ENCODE measurements at regions not wholly inside any gene's neighbourhood (a gene's known extent, or its start where the extent isn't known, plus 50 kb on each side); places are given as distances from the start of the nearest gene placed in this dataset.

DNA sequence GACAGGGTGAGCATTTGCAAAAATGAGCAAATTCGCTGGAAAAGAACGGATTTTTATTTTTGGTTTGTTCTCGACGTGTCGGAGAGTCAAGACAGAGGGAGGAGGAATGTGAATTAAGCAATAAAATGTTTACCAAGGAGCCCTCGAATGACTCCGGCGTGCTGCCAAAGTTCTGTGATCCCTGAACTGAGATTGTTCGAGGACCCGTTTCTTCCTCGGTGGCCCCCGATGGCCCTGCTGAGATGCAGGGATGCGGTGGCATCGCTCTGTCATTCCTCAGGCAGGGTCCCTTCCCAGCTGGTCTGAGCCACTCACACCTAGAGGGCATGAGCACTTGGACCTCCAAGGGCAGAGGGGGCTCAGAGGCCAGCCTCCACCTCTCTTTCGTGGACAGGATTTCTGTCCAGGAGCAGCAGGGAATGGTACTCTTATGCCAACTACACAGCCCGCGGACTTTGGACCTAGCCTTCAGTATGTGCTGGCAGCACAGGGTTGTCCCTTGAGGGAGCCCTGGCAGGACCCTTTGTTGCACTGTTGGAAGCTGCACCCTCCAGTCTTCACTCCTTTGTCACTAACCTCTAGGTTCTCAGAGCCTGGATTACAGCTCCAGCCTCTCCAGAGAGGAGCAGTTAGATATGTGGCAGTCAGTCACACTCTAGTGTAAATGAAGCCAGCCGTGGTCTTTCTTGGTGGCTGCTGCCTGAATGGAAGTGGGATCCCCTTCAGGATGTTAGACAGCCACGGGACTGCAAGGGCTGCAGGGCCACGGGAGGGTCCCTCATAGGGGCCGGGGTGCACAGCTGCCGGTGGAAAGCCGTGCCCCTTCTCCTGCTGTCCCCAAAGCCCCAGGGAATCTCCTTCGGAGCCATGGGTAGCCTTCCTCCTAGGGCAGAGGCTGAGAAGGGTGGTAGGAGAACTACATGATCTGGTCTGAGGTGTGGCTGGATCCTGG, 109.4 kb upstream of the ANO1 start:
- H3K4me3 ChIP-seq (ENCODE audit: low read depth, low read length), result no peak overlapping the region

DNA sequence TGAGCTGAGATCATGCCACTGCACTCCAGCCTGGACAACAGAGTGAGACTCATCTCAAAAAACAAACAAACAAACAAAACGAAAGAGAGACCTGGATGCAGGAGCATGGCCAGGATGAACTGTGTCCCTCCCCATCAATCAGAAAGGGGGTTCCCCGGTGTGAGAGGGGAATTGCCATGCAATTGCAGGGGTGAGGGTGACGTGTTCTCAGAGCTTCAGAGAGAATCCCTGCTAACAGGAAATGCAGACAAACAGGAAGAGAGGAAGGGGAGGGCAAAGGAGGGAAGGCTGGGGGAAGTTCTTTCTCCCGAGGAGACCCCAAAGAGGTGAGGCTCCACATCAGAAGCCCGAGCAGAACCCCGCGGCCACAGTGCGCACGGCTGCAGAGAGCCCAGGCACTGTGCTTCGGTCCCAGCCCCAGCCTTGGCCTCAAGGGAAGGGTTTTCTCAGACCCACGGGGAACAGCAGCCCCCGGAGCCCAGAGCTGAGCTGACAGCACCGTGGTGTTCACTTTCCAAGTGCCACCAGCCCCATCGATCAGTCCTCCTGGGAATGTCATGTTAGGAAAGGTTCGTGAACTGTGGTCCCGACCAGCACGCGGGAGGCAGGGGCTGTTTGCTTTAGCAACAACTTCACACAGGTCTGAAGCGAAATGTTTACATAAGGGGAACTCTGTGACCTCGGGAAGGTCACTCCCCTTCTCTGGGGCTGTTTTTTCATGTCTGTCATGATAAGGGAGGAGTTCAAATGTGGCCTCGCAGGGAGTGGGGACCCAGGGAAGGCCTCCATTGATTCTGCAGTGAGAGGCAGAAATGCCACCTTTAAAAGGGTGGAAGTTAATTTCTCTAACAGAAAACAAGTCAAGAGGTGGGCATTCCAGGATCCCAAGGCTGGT, 108.0 kb upstream of the ANO1 start:
- H3K4me3 ChIP-seq (ENCODE audit: low read depth, low read length), result no peak overlapping the region

DNA sequence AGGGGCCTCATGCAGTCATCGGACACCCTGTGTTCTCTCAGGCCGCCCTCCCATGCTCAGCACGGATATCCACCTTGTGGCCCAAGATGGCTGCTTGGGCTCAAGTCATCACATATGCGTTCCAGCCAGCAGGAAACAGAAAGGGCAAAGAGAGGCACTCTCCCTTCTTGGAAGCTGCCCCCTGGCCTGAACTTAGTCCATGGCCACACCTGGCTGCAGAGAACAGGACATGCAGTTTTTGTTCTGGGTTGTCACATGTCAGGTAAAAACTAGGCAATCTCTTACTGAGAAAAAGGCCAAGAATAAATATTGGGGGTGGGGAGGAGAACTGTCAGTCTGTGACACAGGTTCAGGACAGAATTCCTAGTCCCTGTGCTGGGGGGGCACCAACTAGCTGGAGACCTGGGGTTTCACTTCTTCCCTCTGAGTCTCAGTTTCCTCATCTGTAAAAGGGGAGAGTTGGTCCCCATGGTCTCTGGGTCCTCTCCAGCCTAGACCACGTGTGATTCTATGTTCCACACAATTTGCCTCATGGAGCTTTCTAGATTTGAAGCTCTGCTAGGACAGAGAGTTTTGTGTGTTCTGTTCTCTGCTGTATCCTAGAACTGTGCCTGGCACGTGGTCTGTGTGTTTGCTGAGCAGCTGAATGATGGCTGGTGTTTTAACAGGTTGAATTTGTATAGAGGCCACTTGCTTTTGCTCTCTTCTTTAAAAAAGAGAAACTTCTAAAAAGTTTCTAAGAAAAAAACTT, 107.2 kb upstream of the ANO1 start:
- H3K4me3 ChIP-seq (ENCODE audit: low read depth, low read length), result no peak overlapping the region

DNA sequence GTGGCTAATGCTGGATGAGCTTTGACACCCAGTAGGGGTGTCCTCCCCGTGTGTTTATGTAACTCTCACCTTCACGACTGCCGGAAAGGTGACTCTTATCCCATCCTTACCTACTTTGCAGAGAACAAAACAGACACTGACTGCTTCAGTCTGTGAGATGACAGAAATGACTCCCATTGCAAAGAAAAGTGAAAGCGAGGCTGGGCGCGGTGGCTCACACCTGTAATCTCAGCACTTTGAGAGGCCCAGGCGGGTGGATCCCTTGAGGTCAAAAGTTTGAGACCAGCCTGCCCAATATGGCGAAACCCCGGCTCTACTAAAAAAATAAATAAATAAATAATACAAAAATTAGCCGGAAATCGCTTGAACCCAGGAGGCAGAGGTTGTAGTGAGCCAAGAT, 106.4 kb upstream of the ANO1 start:
- no peak overlapping the region for H3K4me3 ChIP-seq (ENCODE audit: low read depth, low read length)

DNA sequence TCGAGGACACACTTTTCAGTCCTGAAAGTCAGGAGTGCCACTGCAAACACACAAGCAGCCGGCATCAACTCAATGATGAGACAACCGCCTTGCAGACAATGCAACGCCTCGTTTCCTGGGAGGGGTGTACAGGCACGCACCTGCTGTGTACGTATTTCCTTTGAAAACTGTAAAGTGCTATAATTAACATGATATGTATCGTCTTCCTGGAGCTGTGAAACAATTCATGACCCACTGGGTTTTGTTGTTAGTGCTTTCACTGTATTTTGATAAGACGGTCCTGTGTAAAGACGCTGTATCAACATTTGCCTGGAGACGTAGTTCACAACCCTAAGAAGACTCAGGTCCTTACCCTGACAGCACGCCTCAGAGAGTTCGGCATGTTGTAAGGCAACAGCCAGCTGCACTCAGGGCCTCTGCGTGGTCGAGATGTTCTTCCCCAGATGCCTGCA, 105.7 kb upstream of the ANO1 start:
- H3K4me3 ChIP-seq (ENCODE audit: low read depth, low read length), result no peak overlapping the region

DNA sequence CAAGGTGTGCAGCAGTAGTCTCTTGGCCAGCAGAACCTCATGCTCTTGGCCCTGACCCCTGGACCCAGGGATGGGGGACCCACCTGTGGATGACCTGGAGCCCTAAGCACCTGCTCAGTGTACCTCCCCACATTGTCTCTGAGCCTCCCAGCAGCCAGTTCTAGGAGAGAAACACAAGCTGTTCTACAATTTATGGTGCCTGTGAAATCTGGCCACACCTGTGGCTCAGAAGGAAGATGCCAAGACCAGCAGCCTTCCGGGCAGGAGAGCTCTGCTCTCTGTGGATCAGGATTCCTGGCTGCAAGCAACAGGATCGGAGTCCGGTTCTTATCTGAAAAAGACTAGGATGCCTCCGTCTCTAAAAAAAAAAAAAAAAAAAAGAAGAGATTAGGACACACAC, 103.6 kb upstream of the ANO1 start:
- no peak overlapping the region for H3K4me3 ChIP-seq (ENCODE audit: low read depth, low read length)

DNA sequence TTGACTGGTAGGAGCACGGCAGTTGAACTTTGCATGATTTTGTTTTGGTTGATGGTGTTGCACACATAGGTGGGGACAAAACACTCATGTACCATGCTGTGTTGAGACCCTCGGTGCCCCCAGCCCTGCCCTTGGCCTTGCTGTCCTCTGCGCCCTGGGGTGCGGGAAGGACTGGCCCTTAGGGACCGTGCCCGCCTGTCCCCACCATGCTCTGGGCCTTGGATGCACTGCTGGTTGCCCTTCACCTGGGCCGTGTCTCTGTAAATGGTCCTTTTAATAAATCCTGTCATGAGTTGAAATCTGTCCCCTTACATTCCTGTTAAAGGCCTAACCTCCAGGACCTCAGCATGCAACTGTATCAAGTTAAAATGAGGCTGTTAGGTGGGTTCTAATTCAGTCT, 102.3 kb upstream of the ANO1 start:
- no peak overlapping the region for H3K4me3 ChIP-seq (ENCODE audit: low read depth, low read length)

DNA sequence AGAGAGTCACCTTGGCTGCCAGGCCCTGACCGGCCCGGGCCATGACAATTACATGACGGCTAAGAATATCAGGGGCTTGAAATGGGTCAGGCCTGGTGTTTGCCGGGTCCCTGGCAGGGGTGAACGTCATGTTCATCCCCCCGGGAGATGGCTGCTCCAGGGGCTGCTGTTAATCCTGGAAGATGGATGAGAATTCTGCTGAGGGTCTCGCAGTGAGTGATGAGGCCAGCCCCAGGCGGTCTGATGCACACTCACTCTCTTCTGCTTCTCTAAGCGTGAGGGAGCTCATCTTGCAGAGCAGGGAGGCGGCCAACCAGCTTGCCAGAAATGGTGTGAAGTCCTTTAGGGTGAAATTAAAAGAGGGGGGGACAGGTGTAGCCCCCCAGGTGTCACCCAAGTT, 101.3 kb upstream of the ANO1 start:
- no peak overlapping the region for H3K4me3 ChIP-seq (ENCODE audit: low read depth, low read length)

DNA sequence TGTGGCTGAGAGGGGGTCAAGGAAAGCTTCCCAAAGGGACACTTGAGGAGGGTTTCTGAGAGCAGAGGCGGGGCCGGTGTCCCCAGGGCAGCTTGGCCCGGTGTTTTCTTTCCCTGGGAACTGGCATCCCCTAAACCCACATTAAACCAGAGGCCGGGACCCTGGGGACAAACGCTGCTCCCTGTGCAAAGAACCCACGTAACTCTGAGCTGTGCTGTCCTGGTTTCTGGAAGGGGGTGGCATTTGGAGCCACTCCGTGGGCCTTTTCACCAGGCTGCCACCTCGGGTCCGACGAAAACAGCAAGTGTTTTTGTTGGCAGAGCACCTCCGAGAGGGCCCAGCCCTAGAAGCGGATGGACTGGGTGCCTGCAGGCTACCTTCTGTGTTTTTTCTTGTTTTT, 100.2 kb upstream of the ANO1 start:
- H3K4me3 ChIP-seq (ENCODE audit: low read depth, low read length), result no peak overlapping the region

DNA sequence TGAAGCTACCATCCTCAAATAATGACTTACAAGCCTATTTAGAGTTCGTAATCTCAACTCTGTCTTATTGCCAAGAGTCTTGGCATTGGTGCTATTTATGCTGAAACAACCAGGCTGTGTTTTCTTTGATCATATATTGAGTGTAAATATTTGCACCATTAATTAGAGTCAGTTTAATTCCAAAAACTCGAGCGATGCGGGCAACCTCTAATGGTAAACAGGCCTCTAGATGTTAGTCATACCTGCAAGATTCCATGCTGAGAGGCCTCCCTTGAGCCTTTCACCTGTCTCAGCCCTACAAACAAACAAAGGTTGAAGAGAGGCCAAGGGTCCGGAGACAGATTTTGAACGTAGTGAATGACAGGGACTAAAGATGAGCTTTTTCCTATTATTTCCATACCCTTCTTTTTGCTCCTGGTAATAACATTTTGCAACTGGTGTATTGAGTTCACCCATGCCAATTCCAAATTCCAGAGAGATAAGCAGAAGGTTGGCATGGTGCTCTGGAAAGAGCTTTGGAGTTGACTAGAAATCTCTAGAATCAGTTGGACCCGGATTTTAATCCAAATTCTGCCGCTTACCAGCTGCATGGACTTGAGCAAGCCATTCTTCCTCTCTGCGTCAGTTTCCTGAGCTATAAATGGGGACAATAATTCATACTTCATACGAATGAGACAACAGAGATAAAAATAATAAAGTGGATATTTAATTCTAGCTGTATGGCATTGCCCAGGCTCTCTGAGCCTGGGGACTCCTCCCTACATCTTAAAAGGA, 99.1 kb upstream of the ANO1 start:
- H3K4me3 ChIP-seq (ENCODE audit: low read depth, low read length), result no peak overlapping the region

DNA sequence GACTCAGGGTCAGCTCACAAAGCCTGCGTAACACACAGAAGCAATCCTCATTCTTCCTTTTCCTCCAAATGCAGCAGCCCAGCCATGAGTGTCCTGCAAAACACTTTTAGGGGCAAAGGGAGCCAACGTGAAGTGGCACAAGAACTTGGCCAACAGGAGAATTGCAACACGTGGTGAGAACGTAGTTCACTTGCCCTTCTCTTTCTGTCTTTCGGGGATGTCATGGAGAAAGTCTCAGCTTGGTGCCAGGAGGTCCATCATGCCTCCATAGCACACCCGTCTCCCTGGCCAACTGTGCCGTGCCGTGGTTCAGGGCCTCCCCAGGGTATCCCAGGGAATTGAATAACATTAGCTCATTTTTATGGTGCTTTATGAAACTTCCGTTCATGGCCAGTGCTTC, 98.5 kb upstream of the ANO1 start:
- H3K4me3 ChIP-seq (ENCODE audit: low read depth, low read length), result no peak overlapping the region

DNA sequence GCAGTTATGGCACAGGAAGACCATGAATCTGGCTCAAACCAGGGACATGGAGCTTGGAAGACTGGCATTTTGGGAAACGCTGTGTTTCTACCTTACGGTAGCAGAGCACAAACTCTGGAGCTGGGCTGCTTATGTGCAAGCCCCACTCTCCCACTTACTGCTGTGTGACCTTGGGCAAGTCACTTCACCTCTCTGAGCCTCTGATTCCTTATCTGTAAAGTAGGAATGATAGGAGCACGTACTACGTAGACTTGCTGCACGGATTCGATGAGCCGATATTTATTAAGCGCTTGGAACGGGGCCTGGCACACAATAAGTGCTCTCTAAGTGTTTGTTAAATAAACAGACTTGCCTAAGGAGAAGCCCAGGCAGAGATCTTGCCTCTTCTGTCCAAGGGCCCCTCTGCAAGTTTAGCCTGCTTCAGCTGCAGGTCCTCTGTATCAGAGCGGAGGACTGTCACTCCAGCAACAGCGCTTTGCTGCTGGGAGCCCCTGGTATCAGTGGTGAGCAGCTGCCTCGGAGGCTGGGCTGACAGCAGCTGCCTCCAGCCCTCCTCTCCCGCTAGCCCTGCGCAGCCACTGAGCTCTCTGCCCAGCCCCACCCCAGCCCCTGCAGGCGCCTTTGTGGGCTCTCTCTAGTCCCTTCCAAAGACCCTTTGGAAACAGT, 96.9 kb upstream of the ANO1 start:
- H3K4me3 ChIP-seq (ENCODE audit: low read depth, low read length), result no peak overlapping the region

DNA sequence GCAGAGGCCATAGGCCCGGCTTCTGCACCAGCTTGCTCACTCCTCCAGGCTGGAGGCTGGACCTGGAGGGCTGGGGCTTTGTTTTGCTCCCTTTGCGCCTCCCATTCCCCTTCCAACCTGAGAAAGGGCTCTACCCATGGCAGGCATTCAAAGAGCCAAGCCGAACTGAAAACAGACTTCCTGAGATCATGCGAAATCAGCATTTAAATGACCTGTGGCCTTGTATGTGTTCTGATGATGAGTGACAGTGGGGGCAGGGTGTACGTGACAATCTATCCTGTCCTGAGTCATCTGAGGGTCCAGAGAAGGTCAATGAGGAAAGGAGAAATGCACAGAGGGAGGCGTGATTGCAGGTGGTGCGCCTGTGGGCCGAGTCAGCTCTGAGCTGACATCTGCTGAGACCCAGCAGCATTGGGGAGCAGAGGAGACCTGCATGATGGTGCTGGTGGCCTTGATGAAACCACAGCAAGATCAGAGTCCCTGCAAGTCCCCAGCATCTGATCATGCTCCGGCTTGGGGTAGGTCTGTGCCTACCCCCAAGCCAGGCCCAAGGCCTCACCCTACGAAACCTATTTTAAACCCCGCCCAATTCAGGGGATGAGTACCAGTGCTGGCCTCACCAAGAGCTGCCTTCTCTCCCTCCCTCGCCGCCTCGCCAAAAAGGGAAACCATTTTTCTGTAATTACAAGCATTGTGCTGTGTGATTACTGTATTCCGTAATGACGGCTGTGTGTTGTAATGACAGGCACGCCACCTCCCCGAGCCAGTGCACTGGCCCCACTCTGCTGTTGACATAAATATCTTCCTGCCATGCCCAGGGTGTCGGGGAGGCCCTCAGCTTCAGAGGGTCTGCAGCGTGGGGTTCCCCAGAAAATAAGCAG, 95.2 kb upstream of the ANO1 start:
- H3K4me3 ChIP-seq (ENCODE audit: low read depth, low read length), result no peak overlapping the region

DNA sequence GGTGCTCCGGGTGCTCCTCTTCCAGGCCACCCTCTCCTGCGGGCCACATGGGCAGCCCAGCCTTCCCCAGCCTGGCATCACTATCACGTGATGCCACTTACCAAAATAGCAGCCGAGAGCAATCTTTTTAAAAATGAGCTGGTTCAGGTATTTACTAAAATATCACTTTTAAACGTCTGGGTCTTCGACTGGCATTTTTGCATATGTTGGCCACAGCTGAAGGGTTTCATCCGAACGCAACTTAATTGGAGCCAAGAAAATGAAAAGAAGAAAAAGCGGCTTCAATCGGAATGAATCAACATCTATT, 94.6 kb upstream of the ANO1 start:
- H3K4me3 ChIP-seq (ENCODE audit: low read depth, low read length), result no peak overlapping the region

DNA sequence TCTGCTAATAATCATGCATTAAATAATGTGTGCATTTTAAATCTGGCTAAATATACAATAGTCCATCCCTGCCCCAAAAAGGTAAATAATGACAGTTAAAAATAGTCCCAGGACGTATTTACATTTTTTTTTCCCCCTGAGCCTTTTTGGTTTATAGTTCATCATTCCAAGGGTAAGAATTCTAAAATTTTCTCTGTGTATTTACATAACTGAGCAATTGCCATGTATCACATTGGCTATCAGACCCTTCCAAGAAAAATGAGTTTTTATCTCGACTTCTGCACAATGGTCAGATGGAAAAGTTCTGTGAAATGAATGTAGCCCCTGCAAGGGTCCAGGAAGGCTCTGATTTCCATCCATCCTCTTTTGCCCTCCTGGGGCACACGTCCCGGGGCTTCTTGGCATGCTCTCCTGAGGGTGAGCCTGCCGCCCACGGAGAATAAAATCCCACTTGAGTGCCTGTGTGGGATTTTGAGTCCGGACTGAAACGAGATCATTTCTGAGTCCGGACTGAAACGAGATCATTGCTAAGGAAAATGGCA, 94.1 kb upstream of the ANO1 start:
- H3K4me3 ChIP-seq (ENCODE audit: low read depth, low read length), result no peak overlapping the region

DNA sequence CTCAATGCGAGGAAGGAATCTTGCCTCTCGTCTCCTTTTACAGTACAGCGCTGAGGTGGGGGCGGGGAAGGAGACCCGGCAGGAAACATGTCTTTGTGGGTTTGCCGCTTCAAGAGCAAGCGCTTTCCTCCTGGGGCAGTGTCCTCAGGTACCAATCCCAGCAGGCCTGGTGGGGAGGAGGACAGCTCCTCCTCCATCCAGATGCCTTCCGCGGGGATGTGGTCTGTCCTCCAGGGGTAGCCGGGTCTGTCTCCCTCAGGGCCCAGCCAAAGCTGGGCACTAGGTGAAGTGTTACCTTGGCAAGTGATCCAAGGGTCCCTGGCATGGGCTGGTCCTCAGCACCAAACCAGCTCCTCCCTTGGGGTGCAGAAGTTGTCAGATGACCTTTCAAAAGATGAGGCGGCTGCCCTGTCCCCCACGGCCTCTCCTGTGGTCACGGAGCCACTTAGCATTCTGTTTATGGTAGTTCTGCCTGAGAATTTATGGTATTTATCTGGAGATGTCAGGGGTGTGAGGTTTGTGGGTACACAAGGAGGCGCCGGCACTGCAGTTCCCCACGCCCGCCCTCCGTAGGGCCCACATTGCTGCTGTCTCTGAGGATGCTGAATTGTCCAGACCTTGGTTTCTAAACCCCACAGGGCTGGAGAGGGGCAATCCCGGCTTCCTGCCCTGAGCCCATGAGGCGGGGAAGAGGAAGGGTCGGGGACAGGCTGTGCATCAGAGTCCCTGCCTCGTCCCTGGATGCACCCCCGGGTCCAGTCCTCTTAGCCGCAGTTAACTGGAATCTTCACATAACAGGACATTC, 93.5 kb upstream of the ANO1 start:
- no peak overlapping the region for H3K4me3 ChIP-seq (ENCODE audit: low read depth, low read length)

DNA sequence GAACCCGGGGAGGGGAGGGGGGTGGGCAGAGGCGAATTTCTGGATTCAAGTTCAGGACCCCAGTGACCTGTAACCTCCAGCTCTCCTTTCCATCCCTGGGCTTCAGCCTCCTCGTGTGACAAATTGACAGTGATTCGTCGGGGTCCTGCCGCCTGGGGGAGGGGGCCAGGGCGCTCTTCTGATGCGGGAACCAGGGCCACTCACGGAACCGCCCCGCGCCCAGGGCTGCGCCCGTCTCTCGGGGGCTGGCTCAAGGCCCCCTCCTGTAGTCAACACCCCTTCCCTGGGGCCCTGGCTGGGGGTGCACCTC, 92.8 kb upstream of the ANO1 start:
- no peak overlapping the region for H3K4me3 ChIP-seq (ENCODE audit: low read depth, low read length)

All from iPS-11a (cell line).